ENCODE measurements at regions not wholly inside any gene's neighbourhood (a gene's known extent, or its start where the extent isn't known, plus 50 kb on each side); places are given as distances from the start of the nearest gene placed in this dataset.
"Not testable (repeated sequence)": the region's sequence is repeated elsewhere in the genome, so short reads cannot be mapped to it uniquely, and the experiment has no call there.

GRCh38 chrX:7461051-7461450 is 313.1 kb upstream of the PUDP start:
- TF ChIP-seq, protein P1, sequence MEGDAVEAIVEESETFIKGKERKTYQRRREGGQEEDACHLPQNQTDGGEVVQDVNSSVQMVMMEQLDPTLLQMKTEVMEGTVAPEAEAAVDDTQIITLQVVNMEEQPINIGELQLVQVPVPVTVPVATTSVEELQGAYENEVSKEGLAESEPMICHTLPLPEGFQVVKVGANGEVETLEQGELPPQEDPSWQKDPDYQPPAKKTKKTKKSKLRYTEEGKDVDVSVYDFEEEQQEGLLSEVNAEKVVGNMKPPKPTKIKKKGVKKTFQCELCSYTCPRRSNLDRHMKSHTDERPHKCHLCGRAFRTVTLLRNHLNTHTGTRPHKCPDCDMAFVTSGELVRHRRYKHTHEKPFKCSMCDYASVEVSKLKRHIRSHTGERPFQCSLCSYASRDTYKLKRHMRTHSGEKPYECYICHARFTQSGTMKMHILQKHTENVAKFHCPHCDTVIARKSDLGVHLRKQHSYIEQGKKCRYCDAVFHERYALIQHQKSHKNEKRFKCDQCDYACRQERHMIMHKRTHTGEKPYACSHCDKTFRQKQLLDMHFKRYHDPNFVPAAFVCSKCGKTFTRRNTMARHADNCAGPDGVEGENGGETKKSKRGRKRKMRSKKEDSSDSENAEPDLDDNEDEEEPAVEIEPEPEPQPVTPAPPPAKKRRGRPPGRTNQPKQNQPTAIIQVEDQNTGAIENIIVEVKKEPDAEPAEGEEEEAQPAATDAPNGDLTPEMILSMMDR (IDR thresholded peaks at IDR 0.05): not testable (repeated sequence)
- TF ChIP-seq POLR2A (IDR thresholded peaks at IDR 0.05): not testable (repeated sequence)
